Mucosa of gallbladder (tissue), 1 donor: ENCODE measurements at regions not wholly inside any gene's neighbourhood (a gene's known extent, or its start where the extent isn't known, plus 50 kb on each side); places are given as distances from the start of the nearest gene placed in this dataset.

Experiments
- DNase-seq: peaks from one replicate; pipeline ENCODE4 v3.0.0-alpha.2; 2020; ENCODE audit warnings: low spot score
- donor health status: DM: no; HTN: no; CAD: no.

DNA sequence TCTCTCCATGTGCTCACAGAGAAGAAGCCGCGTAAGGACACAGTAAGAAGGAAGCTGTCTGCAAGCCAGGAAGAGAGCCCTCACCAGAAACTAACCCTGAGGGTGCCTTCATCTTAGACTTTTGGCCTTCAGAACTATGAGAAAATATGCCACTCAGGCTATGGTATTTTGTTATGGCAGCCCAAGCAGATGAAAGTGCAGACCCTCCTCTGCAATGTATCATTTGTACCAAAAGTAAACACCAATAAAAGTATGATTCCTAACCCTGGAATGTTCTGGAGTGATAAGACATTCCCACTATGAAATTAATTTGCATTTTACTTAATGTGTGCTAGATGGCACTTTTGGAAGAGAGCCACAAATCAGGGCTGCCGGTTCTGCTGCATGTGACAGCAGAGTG, 594.3 kb downstream of the UTRN start:
- DNase-seq: no peak

DNA sequence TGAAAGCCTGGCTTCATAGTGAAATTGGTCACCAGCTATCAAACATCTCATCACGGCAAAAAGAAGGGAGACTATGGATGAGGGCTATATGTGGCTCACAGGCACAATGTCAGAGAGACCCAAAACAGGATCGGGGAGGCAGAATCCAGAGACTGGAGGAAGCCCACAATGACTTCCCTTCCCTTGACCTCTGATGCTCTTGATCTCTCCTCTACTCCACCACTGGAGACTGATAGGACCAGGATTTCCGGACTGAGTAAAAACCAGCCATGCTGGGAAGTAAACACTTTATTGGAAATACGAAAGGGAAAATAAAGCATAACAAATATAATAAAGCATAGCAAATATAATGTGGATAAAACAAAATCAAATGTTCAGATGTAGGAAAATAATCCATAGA, 597.3 kb downstream of the UTRN start:
- no peak for DNase-seq

DNA sequence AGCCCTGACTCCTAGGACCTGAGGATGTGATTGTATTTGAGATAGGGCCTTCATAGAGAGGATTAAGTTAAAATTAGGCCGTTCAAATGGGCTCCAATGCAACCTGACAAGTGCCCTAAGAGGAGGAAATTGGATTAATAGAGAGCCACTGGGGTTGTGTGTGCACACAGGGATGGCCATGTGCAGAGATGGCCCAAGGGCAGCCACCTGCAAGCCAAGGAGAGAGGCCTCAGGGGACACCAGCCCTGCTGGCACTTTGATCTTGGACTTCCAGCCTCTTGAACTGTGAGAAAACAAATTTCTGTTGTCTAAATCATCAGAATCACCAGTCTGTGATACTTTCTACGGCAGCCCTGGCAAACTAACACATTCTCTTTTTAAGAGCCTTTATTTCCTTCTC, 598.8 kb downstream of the UTRN start:
- no peak for DNase-seq

DNA sequence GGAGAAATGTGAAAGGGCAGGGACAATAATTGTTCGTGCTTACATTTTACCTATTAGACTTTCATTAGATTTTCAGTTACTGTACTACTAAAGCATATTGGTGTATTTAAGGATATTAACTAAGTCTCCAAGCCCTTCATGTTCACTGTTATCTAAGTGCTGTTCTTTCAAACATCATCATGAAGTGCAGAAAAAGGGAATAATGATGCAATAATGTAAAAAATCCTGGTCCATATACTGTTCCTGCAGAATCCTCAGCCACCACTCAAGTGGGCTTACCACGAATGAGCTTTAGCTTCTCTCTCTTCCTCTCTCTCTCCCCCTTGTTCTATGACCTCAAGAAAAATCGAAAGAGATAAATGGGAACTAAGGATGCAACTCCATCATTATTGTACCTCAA, 600.7 kb downstream of the UTRN start:
- DNase-seq: no peak

DNA sequence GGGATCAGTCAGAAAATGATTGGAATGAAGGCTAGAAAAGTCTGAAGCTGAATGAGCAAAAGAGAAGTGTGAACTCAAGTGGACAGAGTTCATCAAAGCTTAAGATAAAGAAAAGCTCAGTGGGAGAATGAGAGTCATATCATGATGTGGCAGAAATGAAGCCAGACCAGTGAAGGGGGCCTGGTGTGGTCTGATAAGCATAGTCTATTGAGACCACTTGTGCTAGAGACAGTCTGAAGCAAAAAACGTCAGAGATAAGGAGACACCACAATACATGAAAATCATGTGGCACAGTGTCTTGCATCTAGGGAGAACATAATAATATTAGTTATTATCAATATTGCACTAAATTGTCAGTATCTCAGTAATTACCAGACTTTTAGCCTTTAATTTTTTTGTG, 601.5 kb downstream of the UTRN start:
- no peak for DNase-seq

DNA sequence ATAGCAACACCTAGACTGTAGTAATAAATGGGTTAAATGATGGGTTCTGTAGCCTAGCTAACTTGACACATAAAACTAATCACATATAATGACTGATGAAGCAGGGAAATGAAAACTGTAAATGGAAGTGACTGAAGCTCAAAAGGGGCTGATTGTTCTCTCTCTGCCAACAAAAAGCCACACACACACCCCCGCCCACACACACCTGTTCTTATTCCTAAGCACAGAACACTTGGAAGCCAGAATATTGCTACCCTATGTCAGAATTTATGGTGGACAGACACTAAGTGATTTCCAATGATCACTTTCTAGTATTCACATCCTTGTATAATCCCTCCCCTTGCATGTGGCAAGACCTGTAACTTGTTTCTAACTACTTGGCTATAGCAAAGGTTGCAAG, 603.5 kb downstream of the UTRN start:
- no peak for DNase-seq

DNA sequence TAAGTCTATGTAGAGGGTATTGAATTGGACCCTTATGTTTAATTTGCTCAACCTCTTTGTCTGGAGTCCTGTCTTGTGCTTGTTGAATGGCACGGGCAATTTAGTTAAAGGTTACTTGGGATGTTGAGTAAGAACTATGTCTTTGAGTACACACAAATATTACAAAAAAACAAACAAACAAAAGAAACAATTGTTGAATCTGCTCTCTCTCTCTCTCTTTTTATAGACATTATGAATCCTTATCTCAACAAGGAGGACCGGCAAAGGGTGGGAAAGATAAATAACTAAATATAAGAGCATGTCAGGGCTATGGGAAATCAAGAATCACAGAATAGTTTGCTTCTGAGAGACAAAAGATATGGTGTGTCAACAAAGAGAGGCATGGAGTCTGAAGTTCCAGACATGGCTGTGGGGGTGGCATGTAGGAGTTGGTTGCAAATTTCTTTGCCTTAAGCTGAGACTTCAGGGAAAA, 608.6 kb downstream of the UTRN start:
- DNase-seq: no peak

DNA sequence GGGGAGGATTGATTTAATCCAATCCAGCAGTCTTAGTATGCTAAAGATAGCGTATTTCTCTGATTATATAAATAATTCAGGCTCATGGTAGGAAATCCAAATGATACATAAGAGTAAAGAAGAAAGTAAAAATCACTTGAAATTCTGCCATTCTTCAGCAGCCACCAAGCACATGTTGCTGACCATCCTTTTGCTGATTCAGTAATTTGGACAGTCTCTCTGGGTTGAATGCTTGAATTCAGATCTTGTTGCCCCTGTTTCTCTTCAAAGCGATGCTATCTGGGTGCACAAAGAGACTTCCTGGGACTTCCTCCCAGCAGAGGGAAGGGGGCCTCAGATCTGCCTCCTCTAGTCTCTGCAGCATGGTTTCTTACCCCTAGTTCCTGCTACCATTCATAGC, 609.1 kb downstream of the UTRN start:
- no peak for DNase-seq

DNA sequence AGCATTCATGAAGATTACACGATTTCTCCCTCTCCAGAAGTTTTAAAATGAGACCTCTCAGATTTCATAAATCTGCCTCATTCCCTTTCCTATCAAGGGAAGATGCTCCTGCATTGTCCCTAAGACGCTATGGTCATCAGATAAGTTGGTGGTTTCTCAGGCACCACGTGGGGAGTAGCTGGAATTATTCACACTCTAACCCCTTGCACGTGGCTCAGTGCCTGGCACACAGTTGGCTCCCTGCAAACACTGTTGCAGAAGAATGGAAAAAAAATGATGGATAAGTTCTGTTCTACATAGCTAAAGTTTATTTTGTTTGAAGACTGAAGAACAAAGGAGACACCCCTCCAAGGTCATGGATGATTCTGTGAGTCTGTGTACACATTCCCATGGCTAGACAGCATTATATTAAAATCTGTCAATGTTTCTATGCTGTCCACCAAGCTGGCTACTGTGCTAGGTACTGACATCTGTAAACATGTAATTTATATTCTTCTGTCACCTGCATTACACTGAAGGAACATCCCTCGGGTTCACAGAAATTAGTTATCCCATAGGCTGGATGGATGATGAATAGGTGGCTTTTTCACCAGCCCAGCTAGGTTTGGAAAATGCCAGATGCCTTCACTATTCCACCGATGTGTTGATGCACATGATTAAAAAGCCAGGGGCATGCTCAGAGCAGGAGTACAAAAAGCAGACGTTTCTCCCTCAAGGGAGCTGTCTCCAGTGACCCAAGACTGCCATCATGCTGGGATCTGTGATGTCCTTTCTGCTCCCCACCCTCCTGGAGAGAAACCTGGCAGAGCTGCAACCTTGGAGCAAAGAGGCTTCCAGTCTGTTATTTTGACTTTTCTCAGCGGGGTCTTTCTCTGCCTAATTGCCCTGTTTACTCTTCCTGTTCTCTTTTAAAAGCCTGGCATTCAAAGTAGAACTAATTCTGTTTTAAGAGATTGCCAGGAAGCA, 610.5 kb downstream of the UTRN start:
- DNase-seq: no peak

DNA sequence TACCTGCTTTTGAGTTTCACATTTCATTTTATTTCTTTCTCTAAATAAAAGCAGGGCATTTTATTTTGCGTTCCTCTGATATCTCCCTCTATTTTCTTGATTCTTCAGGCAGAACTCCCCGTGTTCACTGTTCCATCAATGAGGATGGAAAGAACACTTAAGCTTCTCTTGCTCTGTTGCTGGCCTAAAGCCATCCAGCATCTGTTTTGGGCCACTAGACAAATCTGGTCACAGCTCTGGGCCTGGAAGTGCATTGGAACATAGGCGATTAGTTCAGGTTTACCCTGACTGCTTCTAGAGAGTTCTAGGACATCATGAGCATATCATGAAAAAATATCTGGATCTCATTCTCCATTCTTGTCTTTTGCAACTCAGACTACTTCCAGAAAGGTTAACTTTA, 611.2 kb downstream of the UTRN start:
- no peak for DNase-seq

DNA sequence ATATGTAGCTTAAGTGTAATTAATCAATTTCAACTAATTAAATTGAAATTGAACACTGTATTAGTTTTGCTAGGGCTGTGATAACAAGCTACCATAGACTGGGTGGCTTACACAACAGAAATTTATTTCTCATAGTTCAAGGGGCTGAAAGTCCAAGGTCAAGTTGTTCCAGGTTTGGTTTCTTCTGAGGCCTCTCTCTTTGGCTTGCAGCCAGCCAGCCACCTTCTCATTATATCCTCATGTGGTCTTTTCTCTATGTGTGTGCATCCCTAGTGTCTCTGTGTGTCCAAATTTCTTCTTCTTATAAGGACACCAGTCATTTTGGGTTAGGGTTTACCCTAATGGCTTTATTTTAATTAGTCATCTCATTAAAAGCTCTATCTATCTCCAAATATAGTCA, 611.7 kb downstream of the UTRN start:
- no peak for DNase-seq

DNA sequence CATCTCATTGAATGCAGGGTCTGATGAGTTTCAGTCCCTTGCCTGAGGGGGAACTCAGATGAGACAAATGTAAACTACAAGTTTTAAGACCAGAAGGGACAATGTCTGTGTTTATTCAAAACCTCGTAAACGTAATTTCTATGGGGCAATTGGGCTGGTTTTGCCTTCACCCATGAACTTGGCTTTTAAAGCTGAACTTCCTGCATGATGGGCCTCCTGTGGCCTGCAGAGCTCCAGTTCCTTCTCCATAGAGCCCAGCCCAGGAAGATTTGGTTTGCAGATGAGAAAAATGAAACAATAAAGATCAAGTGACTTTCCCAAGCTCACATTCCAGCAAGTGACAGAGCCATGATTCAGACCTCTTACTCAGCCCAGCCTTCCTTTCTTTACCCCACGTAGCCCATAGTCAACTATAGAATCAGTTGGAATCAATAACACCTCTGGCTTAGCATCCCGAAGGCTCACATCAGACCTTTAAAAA, 612.3 kb downstream of the UTRN start:
- no peak for DNase-seq

DNA sequence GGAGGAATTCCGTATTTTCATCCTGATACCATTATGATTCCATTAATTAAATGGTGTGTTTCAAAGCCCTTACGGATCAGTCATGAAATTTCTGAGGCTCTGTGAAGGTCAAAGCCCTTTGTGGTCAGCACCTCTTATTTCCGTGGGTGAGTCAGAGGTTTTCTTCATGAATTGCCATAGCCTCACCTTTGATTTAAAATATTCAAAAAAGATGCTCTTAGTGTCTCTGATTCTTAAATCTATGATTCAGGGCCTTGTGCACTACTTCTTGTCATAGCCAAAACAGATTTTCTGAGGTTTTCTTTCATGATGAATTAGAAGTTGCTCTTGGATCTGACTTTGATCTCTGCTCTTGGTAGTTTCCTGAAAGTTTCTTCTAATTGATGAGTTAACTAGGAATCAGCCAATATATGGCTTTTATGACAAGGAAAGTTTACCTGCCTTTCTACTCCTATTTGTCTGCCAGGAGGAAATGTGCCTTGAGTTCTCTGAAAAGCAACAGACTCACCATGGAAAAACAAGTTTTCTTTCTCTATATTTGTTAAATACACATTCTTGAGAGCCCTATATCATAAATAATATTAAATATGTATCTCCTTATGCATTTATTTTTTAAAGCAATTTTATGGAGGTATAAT, 613.0 kb downstream of the UTRN start:
- DNase-seq: no peak

DNA sequence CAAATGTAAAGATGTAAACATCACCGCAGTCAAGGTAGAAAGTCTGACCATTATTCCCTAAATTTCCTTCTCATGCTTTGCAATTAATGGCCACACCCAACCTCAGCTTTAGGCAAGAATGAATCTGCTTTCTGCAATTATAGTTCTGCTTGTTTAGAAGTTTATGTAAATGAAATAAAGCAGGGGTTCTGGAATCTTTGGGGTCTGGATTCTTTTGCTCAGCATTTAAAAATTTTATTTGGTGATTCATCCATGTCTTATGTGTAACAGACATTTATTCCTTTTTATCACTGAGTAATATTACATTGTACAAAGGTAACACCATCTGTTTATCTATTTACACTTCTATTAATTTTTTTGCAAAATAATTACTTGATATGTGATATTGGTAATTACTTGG, 613.6 kb downstream of the UTRN start:
- no peak for DNase-seq

DNA sequence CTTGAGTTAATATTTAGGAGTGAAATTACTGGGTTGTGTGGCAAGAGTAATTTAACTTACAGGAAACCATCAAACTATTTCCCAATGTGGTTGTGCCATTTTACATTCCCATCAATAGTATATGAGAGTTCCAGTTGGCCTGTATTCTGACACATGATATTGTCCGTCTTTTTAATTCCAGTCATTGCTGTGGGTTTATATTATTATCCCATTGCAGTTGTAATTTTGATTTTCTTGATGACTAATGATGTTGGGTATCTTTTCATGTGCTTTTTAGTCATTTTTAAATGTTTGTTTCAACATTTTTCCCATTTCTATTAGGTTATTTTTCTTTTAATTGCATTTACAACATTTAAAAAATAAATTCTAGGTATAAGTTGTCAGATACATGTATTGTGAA, 614.0 kb downstream of the UTRN start:
- no peak for DNase-seq

DNA sequence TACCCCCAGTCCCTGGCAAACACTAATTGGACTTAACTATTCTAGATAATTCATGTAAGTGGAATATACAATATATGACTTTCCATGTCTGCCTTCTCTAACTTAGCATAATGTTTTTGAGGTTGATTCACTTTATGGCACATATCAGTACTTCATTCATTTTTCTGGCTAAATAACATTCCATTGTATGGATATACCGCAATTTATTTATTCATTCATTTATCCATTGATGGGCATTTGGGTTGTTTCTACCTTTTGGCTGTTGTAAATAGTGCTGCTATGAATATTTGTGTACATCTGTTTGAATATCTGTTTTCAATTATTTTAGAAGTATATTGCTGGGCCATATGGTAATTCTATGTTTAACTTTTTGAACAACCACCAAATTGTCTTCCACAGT, 616.3 kb downstream of the UTRN start:
- DNase-seq: no peak

DNA sequence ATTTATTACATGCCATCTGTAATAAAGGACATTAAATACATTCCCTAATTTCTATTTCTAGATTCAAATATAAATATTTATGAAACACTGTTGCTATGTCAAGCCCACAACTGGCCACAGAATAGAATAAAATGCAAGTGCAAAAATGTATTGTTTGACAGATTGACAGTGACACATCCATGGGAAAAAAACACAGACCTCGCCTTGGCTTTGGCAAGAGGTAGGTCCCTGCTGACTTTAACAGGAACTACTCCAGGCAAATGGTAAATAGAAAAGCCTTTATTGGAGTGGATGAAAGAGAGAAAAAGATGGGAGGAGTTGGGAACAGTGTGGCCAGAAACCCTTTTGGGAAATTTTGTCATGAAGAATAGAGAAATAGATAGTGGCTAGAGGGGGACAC, 622.9 kb downstream of the UTRN start:
- DNase-seq: no peak

DNA sequence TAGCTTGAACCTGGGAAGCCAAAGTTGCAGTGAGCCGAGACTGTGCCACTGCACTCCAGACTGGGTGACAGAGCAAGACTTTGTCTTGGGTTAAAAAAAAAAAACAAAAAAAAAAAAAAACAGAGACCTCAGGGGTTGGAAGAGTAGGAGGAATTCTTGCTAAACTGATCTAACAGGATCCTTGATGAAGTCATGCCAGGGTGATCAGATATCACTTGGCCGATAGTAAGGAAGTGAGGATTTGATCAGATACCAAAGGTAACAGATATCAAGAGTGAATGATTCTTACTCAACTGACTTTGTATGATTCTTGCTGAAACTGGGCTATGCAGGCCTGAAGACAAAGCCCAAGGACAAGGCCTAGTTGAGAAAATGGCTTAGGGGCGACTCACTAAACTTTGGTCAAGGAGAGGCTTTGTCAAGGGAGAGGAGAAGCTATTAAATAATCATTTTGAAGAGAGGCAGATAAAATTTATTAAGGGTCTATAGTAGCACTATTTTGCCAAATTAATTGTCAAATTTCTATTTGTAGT, 624.7 kb downstream of the UTRN start:
- DNase-seq: no peak

DNA sequence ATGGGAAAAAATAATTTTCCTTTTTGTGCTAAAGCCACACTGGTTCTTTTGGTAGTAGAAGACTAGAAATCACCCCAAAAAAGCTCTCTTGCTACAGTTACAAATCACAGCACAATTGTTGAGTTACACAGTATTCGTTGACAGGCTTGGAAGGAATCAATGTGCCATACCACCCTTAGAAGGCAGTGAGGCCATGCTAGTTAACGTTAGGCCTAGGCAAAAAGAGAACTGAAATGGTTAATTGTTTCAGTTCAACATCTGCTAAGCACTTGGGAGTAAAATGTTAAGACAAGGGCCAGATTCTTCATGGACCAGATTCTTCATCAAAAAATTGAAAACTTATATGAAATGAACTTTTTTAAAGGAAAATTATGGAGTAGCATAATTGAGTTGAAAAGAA, 626.2 kb downstream of the UTRN start:
- no peak for DNase-seq

DNA sequence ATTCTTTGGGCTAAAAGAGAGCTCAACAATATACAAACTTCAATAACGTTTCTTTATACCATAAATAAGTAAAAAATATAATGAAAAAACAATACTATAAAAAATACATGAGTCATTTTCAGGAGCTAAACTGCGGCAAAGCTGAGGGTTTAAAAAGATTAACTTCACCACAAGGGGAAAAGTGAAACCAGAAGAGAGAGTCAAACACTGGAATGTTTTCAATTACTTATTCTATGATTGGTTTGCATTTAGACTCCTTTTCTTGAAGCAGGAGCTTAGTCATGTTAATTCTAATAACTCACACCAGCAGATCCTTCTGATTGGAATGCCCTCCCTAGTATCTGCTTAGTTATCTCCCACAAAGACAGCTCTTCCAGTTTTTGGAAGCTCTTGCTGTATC, 627.3 kb downstream of the UTRN start:
- DNase-seq: no peak

DNA sequence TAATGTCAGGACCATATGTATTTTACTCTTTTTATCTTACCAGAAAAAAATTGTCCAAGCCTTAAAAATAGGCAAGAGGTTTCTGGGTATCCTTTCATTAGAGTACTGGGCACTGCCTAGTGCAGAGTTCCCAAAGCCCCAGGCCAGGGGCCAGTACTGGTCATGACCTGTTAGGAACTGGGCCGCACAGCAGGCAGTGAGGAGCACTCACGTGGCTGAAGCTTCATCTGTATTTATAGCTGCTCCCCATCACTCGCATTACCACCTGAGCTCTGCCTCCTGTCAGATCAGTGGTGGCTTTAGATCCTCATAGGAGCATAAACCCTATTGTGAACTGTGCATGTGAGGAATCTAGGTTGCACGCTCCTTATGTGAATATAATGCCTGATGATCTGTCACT, 632.9 kb downstream of the UTRN start:
- DNase-seq: no peak

DNA sequence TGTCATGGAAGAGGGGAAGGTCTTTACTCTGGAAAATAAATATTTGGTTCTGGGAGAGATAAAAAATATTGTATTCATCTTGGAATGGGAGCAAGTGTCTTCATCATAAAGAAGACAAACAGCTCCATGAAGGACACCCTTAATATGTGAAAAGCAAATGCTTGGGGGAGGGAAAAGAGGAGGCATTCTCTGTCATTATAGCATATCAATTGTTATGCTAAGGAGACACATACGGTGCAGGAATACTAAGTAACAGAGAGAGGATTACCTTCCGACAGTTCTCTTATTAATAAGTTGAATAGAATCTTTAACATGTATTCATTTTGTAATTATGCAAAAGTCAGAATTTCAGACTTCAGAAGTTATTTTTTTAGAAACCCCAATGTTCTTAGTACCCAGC, 634.4 kb downstream of the UTRN start:
- no peak for DNase-seq

DNA sequence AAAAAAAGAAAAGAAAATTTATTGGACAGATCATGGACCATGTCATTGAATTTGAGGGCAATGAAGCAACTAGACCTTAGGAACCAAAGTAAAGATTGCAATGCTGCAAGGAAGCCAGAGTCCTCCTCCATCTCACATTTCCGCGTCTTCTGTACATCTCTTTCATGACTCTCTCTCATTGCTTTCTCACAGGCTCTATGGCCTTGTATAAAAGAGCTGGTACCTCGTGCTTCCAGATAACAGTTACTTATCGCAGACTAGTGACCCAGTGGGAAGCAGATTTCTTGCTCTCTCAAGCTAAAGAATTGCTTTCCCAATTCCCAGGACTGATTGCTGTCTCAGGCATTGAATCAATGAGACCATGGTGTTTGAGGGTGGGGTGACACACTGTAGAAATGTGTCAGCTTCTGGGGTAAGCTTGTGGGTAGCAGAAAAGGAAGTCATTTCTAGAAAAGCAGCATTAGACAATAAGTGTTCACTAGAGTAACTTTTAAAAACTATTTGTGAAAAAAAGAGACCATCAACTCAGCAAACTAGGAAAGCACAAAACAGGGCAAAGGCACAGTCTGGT, 635.3 kb downstream of the UTRN start:
- no peak for DNase-seq
